Glutamatergic neuron (in vitro differentiated cells): ENCODE measurements at regions not wholly inside any gene's neighbourhood (a gene's known extent, or its start where the extent isn't known, plus 50 kb on each side); places are given as distances from the start of the nearest gene placed in this dataset.
"Not testable (repeated sequence)": the region's sequence is repeated elsewhere in the genome, so short reads cannot be mapped to it uniquely, and the experiment has no call there.

Source experiments
- DNase-seq: peaks from one replicate; pipeline ENCODE4 v3.0.0; 2022
- H3K27ac Mint-ChIP-seq: one replicate; pipeline ENCODE4 v1.8.0; 2020; ENCODE audit warnings: mild to moderate bottlenecking, mixed read lengths, inconsistent platforms; ENCODE audit not compliant: unreplicated experiment
- H3K27me3 Mint-ChIP-seq: one replicate; pipeline ENCODE4 v1.8.0; 2020; ENCODE audit warnings: mild to moderate bottlenecking, moderate library complexity, mixed read lengths, inconsistent platforms; ENCODE audit not compliant: unreplicated experiment
- H3K36me3 Mint-ChIP-seq: one replicate; pipeline ENCODE4 v1.8.0; 2020; ENCODE audit warnings: mild to moderate bottlenecking, mixed read lengths, inconsistent platforms; ENCODE audit not compliant: unreplicated experiment
- H3K4me1 Mint-ChIP-seq: one replicate; pipeline ENCODE4 v1.8.0; 2020; ENCODE audit warnings: mild to moderate bottlenecking, low read depth, mixed read lengths, inconsistent platforms; ENCODE audit not compliant: unreplicated experiment
- H3K4me3 Mint-ChIP-seq: one replicate; pipeline ENCODE4 v1.8.0; 2020; ENCODE audit warnings: mild to moderate bottlenecking, mixed read lengths, inconsistent platforms; ENCODE audit not compliant: unreplicated experiment
- H3K9me3 Mint-ChIP-seq: one replicate; pipeline ENCODE4 v1.8.0; 2020; ENCODE audit warnings: mild to moderate bottlenecking, moderate library complexity, mixed read lengths, inconsistent platforms; ENCODE audit not compliant: unreplicated experiment
- TF ChIP-seq, protein P1 (sequence below): fragments of 200-600 bp; sonication (generic); IDR thresholded peaks from one replicate; pipeline ENCODE4 v1.5.0; 2021; ENCODE audit not compliant: partially characterized antibody, unreplicated experiment

GRCh38 chr5:50320131-50320749, 120.8 kb downstream of the EMB start:
- H3K27ac Mint-ChIP-seq = no peak overlapping the region
- TF ChIP-seq, protein P1, sequence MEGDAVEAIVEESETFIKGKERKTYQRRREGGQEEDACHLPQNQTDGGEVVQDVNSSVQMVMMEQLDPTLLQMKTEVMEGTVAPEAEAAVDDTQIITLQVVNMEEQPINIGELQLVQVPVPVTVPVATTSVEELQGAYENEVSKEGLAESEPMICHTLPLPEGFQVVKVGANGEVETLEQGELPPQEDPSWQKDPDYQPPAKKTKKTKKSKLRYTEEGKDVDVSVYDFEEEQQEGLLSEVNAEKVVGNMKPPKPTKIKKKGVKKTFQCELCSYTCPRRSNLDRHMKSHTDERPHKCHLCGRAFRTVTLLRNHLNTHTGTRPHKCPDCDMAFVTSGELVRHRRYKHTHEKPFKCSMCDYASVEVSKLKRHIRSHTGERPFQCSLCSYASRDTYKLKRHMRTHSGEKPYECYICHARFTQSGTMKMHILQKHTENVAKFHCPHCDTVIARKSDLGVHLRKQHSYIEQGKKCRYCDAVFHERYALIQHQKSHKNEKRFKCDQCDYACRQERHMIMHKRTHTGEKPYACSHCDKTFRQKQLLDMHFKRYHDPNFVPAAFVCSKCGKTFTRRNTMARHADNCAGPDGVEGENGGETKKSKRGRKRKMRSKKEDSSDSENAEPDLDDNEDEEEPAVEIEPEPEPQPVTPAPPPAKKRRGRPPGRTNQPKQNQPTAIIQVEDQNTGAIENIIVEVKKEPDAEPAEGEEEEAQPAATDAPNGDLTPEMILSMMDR = no peak
- no peaks in the 10 kb centered on the region for H3K4me1 Mint-ChIP-seq
- no peaks in the 10 kb centered on the region for H3K36me3 Mint-ChIP-seq
- H3K9me3 Mint-ChIP-seq = peaks cover 2% of the 10 kb centered on the region
- no peaks in the 10 kb centered on the region for H3K27me3 Mint-ChIP-seq
- DNase-seq = no peak
- H3K4me3 Mint-ChIP-seq = no peak overlapping the region

- no peaks in the 10 kb centered on the region for H3K36me3 Mint-ChIP-seq
Measured at GRCh38 chr5:50318220-50318619, 122.9 kb downstream of the EMB start.

GRCh38 chr5:50306488-50306887, 134.6 kb downstream of the EMB start:
- H3K9me3 Mint-ChIP-seq, H3K4me1 Mint-ChIP-seq, H3K27ac Mint-ChIP-seq, H3K4me3 Mint-ChIP-seq, DNase-seq, H3K36me3 Mint-ChIP-seq, H3K27me3 Mint-ChIP-seq: not testable (repeated sequence)

More at GRCh38 chr5:50318220-50318619, 122.9 kb downstream of the EMB start:
- Mint-ChIP-seq H3K9me3 (peaks cover 2% of the 10 kb centered on the region), H3K27ac (no peak overlapping the region), H3K27me3 (no peaks in the 10 kb centered on the region), H3K4me1 (no peaks in the 10 kb centered on the region), H3K4me3 (no peak overlapping the region)
- TF ChIP-seq, protein P1 = no peak
- DNase-seq = no peak

GRCh38 chr5:50302815-50303490, 138.1 kb downstream of the EMB start:
- Mint-ChIP-seq H3K4me3 (no peak overlapping the region), H3K27ac (no peak overlapping the region), H3K4me1 (no peaks in the 10 kb centered on the region), H3K27me3 (no peaks in the 10 kb centered on the region), H3K9me3 (peaks cover 5% of the 10 kb centered on the region), H3K36me3 (peaks cover 6% of the 10 kb centered on the region)
- DNase-seq = no peak
- TF ChIP-seq, protein P1 = no peak

- H3K36me3 Mint-ChIP-seq = peaks cover 6% of the 10 kb centered on the region
- DNase-seq = no peak
Measured at GRCh38 chr5:50301756-50302155, 139.3 kb downstream of the EMB start.

More at GRCh38 chr5:50301756-50302155, 139.3 kb downstream of the EMB start:
- TF ChIP-seq, protein P1 = no peak
- Mint-ChIP-seq H3K27ac (no peak overlapping the region), H3K9me3 (peaks cover 5% of the 10 kb centered on the region), H3K4me1 (no peaks in the 10 kb centered on the region), H3K4me3 (no peak overlapping the region), H3K27me3 (no peaks in the 10 kb centered on the region)
